HUES64 (cell line): ENCODE measurements at regions not wholly inside any gene's neighbourhood (a gene's known extent, or its start where the extent isn't known, plus 50 kb on each side); places are given as distances from the start of the nearest gene placed in this dataset.
A peak's percentile ranks its signal among the peaks of the same experiment; 100 is the strongest.

Experiments used
- H3K27ac ChIP-seq: 2 replicates; pipeline ENCODE4 v1.7.0; 2013; ENCODE audit warnings: low read depth, low read length, inconsistent platforms
- H3K27me3 ChIP-seq: 2 replicates; pipeline ENCODE4 v1.6.1; 2013; ENCODE audit warnings: mild to moderate bottlenecking, low read length; ENCODE audit not compliant: insufficient read depth
- H3K36me3 ChIP-seq: 2 replicates; pipeline ENCODE4 v1.6.1; 2013; ENCODE audit warnings: mild to moderate bottlenecking, low read length; ENCODE audit not compliant: insufficient read depth
- H3K4me1 ChIP-seq: 2 replicates; pipeline ENCODE4 v1.6.1; 2013; ENCODE audit warnings: mild to moderate bottlenecking, low read length, moderate library complexity; ENCODE audit not compliant: insufficient read depth
- H3K4me3 ChIP-seq: 2 replicates; pipeline ENCODE4 v1.5.1; 2013; ENCODE audit warnings: mild to moderate bottlenecking, low read length, moderate library complexity
- H3K9ac ChIP-seq: 2 replicates; pipeline ENCODE4 v1.6.1; 2013; ENCODE audit warnings: mild to moderate bottlenecking, low read depth, low read length
- H3K9me3 ChIP-seq: 2 replicates; pipeline ENCODE4 v1.6.1; 2013; ENCODE audit warnings: low read depth, low read length; ENCODE audit not compliant: insufficient read depth
- WGBS: fragments of 150-250, 120-280 bp; methylation state at CpG from one replicate; pipeline ENCODE4 v1.1.7; 2013; ENCODE audit warnings: missing lambda C conversion rate; 5-methylcytosine and 5-hydroxymethylcytosine counted together

GRCh38 chr14:62614122-62614521 is 431.1 kb downstream of the KCNH5 start:
- 78% methylated on average over 2 of the region's 3 CpGs for WGBS
- H3K36me3 ChIP-seq: no peaks in the 10 kb centered on the region
- H3K27ac ChIP-seq: peak overlapping the region; percentile 19; the same call in 1 of the 2 replicates
- H3K4me1 ChIP-seq: peaks cover 13% of the 10 kb centered on the region; the same call in 1 of the 2 replicates
- H3K9ac ChIP-seq: no peak overlapping the region
- no peak overlapping the region for H3K4me3 ChIP-seq
- no peaks in the 10 kb centered on the region for H3K27me3 ChIP-seq
- peaks cover 3% of the 10 kb centered on the region; the same call in 1 of the 2 replicates for H3K9me3 ChIP-seq

DNA sequence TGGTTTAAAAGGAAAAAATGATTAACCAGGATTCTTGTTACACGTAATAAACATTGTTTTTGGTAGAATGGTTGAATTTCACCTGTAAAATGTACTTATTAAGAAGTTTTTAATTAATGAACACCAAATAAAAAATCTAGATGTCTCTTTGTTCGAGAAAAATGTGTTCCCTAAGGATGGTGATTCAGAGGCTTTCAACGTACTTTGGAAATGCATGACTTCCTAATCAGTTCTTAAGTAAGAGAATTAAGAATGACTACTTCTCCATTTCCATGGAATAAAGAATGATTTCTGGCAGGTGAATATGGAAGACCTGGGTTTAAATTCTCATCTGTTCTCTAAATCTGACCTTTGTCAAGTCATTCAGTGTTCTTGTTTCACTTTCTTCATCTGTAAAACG is 428.6 kb downstream of the KCNH5 start:
- H3K9ac ChIP-seq: no peak overlapping the region
- H3K27me3 ChIP-seq: no peaks in the 10 kb centered on the region
- H3K4me3 ChIP-seq: no peak overlapping the region
- peaks cover 3% of the 10 kb centered on the region; the same call in 1 of the 2 replicates for H3K9me3 ChIP-seq
- H3K27ac ChIP-seq: no peak overlapping the region
- peaks cover 13% of the 10 kb centered on the region; the same call in 1 of the 2 replicates for H3K4me1 ChIP-seq
- 93% methylated on average over 4 of the region's 4 CpGs for WGBS
- H3K36me3 ChIP-seq: no peaks in the 10 kb centered on the region

DNA sequence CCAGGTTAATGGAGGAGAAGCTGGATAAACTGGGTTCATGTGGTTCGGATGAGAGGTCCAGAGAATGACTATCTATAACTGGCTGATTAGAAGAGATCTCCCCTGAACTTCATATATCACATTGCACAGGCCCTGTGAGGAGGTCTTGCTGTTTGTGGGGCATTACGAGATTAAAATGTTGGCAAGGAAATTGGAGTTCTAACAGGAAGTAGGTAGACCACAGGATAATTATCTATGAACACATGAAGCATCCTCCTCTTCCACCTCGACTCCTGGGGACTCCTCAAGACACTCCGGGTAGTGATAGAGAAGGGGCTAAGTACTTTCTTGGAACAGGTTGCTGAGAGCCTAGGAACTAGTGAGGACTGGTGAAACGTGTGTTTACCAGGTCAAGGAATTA is 418.8 kb downstream of the KCNH5 start:
- Histone ChIP-seq H3K9me3 (peaks cover 6% of the 10 kb centered on the region), H3K9ac (no peak overlapping the region), H3K36me3 (no peaks in the 10 kb centered on the region), H3K4me1 (no peaks in the 10 kb centered on the region), H3K4me3 (no peak overlapping the region), H3K27me3 (no peaks in the 10 kb centered on the region), H3K27ac (no peak overlapping the region)
- 99% methylated on average over 4 of the region's 5 CpGs for WGBS

GRCh38 chr14:62629176-62629725 is 416.0 kb downstream of the KCNH5 start:
- WGBS: 96% methylated on average over 9 of the region's 9 CpGs
- Histone ChIP-seq H3K9ac (no peak overlapping the region), H3K27me3 (no peaks in the 10 kb centered on the region), H3K27ac (no peak overlapping the region), H3K4me1 (no peaks in the 10 kb centered on the region), H3K9me3 (peaks cover 6% of the 10 kb centered on the region; the same call in 1 of the 2 replicates), H3K36me3 (no peaks in the 10 kb centered on the region), H3K4me3 (no peak overlapping the region)

DNA sequence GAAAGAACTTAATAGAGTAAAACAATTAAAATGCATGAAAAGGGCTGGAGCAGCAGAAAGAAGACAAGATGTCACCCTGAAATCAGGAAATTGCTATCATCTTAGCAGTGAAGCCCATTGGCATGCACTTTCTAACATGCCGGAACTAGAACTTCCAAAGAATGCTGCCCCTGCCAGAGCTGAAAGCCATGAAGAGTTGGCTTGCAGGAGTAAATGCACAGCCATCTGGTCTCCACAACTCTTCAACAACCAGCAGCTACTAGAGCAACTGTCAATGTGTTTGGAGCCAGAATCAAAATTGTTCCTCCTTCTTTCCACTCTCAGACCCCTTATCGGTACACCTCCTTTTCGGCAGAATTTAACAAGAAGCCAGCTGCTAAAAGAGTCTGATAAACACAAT is 414.1 kb downstream of the KCNH5 start:
- WGBS: 98% methylated on average over 3 of the region's 3 CpGs
- Histone ChIP-seq H3K9ac (no peak overlapping the region), H3K4me3 (no peak overlapping the region), H3K4me1 (no peaks in the 10 kb centered on the region), H3K27me3 (no peaks in the 10 kb centered on the region), H3K36me3 (no peaks in the 10 kb centered on the region), H3K27ac (no peak overlapping the region), H3K9me3 (peaks cover 12% of the 10 kb centered on the region; the same call in 1 of the 2 replicates)

DNA sequence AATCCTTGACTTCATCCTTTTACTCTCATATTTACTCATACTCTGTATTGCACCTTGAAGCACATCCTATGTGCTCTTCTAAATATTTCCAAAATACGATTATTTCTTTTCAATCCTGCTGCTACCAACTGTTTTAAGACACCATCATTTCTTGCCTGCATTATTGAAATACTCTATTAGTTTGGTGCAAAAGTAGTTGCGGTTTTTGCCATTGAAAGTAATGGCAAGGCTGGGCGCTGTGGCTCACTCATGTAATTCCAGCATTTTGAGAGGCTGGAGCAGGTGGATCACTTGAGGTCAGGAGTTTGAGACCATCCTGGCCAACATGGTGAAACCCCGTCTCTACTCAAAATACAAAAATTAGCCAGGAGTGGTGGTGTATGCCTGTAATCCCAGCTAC is 412.5 kb downstream of the KCNH5 start:
- Histone ChIP-seq H3K4me1 (no peaks in the 10 kb centered on the region), H3K4me3 (no peak overlapping the region), H3K9me3 (peaks cover 9% of the 10 kb centered on the region; the same call in 1 of the 2 replicates), H3K27me3 (no peaks in the 10 kb centered on the region), H3K36me3 (no peaks in the 10 kb centered on the region), H3K27ac (no peak overlapping the region), H3K9ac (no peak overlapping the region)
- 97% methylated on average over 4 of the region's 4 CpGs for WGBS

- WGBS: 88% methylated on average over 3 of the region's 3 CpGs
- no peak overlapping the region for H3K27ac ChIP-seq
- H3K4me1 ChIP-seq: no peaks in the 10 kb centered on the region
- no peaks in the 10 kb centered on the region for H3K36me3 ChIP-seq
- H3K9ac ChIP-seq: no peak overlapping the region
- H3K4me3 ChIP-seq: no peak overlapping the region
- no peaks in the 10 kb centered on the region for H3K9me3 ChIP-seq
- no peaks in the 10 kb centered on the region for H3K27me3 ChIP-seq
Observed at GRCh38 chr14:62645649-62646048, 399.6 kb downstream of the KCNH5 start.
